PC-3 (cell line): ENCODE measurements at regions not wholly inside any gene's neighbourhood (a gene's known extent, or its start where the extent isn't known, plus 50 kb on each side); places are given as distances from the start of the nearest gene placed in this dataset.

Experiments used
- ATAC-seq: fragments of 200-7000 bp; cut with Tn5 transposase; 2 replicates; pipeline ENCODE4 v1.9.1; 2020; ENCODE audit warnings: mild to moderate bottlenecking, moderate library complexity
- BruUV-seq: library from RNA; stranded (reverse); fragments of 400-500 nt; replicated peaks from 2 replicates; lab custom pipeline; 2021; lab: Mats Ljungman, UMichigan
- CTCF ChIA-PET: fragments of 300-600 bp; sonication (Branson Sonifier 250); formaldehyde crosslinking; loops from one replicate; lab custom pipeline; 2022; ENCODE audit warnings: antibody characterized with exemption; lab: Charles Lee
- POLR2A ChIA-PET: fragments of 300-600 bp; sonication (Branson Sonifier 250); formaldehyde crosslinking; loops from one replicate; lab custom pipeline; 2022; ENCODE audit warnings: antibody characterized with exemption; ENCODE audit not compliant: unreplicated experiment; lab: Charles Lee
- DNase-seq: peaks from one replicate; pipeline ENCODE4 v3.0.0-alpha.2; 2015
- H2AFZ ChIP-seq: fragments of 300-600 bp; sonication (generic); 2 replicates; pipeline ENCODE4 v1.6.0; 2016; ENCODE audit warnings: antibody characterized with exemption, low read length
- H3F3A ChIP-seq: fragments of 300-600 bp; sonication (generic); one replicate; pipeline ENCODE4 v1.6.0; 2017; ENCODE audit warnings: antibody characterized with exemption, low read length, control low read depth, mild to moderate bottlenecking; ENCODE audit not compliant: unreplicated experiment
- H3K27ac ChIP-seq: fragments of 300-600 bp; sonication (generic); 2 replicates; pipeline ENCODE4 v1.5.1; 2016; ENCODE audit warnings: mild to moderate bottlenecking, low read length
- H3K27me3 ChIP-seq: fragments of 300-600 bp; sonication (generic); 2 replicates; pipeline ENCODE4 v1.6.1; 2016; ENCODE audit warnings: low read length, mixed read lengths
- H3K36me3 ChIP-seq: fragments of 300-600 bp; sonication (generic); 2 replicates; pipeline ENCODE4 v1.6.1; 2016; ENCODE audit warnings: low read depth, mixed run types, low read length, mixed read lengths
- H3K4me1 ChIP-seq: fragments of 300-600 bp; sonication (generic); 2 replicates; pipeline ENCODE4 v1.5.1; 2016; ENCODE audit warnings: low read length; ENCODE audit not compliant: insufficient read depth
- H3K4me2 ChIP-seq: fragments of 300-600 bp; sonication (generic); 2 replicates; pipeline ENCODE4 v1.6.0; 2016; ENCODE audit warnings: low read length
- H3K4me3 ChIP-seq: fragments of 300-600 bp; sonication (generic); 2 replicates; pipeline ENCODE4 v1.5.1; 2016; ENCODE audit warnings: mild to moderate bottlenecking, low read length, mixed read lengths
- H3K79me2 ChIP-seq: fragments of 300-600 bp; sonication (generic); 2 replicates; pipeline ENCODE4 v1.6.1; 2017; ENCODE audit warnings: low read length, mixed read lengths
- H3K9ac ChIP-seq: fragments of 300-600 bp; sonication (generic); 2 replicates; pipeline ENCODE4 v1.6.0; 2016; ENCODE audit warnings: mild to moderate bottlenecking, low read length
- H3K9me2 ChIP-seq: fragments of 300-600 bp; sonication (generic); replicated peaks from 2 replicates; pipeline ENCODE4 v1.6.1; 2016; ENCODE audit warnings: mixed run types, low read length, mixed read lengths
- H3K9me3 ChIP-seq: fragments of 300-600 bp; sonication (generic); 2 replicates; pipeline ENCODE4 v1.6.1; 2016; ENCODE audit warnings: low read length, mixed read lengths
- H4K20me1 ChIP-seq: fragments of 300-600 bp; sonication (generic); 2 replicates; pipeline ENCODE4 v1.6.1; 2016; ENCODE audit warnings: low read length, mixed read lengths
- CTCF ChIP-seq: fragments of 300-600 bp; sonication (generic); conservative IDR thresholded peaks from 2 replicates; pipeline ENCODE4 v1.5.1; 2017; ENCODE audit warnings: antibody characterized with exemption, low read depth, mild to moderate bottlenecking, low read length
- EZH2 ChIP-seq: fragments of 300-600 bp; sonication (generic); IDR thresholded peaks from one replicate; pipeline ENCODE4 v1.6.1; 2017; ENCODE audit warnings: antibody characterized with exemption, mild to moderate bottlenecking, low read length; ENCODE audit not compliant: unreplicated experiment
- EZH2phosphoT487 ChIP-seq: fragments of 300-600 bp; sonication (generic); IDR thresholded peaks from 2 replicates; pipeline ENCODE4 v1.6.1; 2018; ENCODE audit warnings: mild to moderate bottlenecking, antibody characterized with exemption, low read length, borderline replicate concordance
- intact Hi-C: fragments of 100-400 bp; cut with micrococcal nuclease; formaldehyde crosslinking; loops from 2 replicates; pipeline ENCODE4 v1.9.0; 2023

DNA sequence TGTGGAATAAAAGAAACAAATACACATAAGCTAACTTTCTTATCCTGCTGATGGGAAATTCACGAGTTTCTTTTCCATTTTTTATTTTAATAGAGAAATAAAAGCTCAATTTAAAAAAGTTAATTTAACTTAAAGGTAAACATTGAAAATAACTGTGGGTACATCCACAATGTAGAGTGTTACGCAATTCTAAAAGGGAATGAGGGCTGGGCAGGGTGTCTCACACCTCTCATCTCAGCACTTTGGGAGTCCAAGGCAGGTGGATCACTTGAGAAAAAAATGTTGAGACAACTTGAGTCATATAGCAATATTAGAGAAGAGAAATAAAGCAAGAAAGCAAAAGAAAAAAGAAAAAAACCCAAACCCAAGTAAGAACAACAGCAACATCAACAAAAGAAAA, 207.0 kb downstream of the DIPK2A start:
- Histone ChIP-seq H3K79me2 (no peaks in the 10 kb centered on the region), H3K4me2 (no peak overlapping the region), H3K36me3 (no peaks in the 10 kb centered on the region), H3K27me3 (no peaks in the 10 kb centered on the region), H3F3A (no peaks in the 10 kb centered on the region), H3K27ac (no peak overlapping the region), H3K4me1 (no peaks in the 10 kb centered on the region), H4K20me1 (no peaks in the 10 kb centered on the region), H3K9ac (no peak overlapping the region), H3K9me3 (no peaks in the 10 kb centered on the region), H2AFZ (no peak overlapping the region), H3K9me2 (no peaks in the 10 kb centered on the region), H3K4me3 (no peak overlapping the region)
- BruUV-seq = no TSS peak
- POLR2A ChIA-PET = interaction anchor here (0.7 kb wide), 1 partner anchor 16 kb away, joined by 5 read pairs; no protein-coding TSS in a partner anchor
- no peak for DNase-seq
- TF ChIP-seq EZH2phosphoT487 = no peak
- no peak for TF ChIP-seq CTCF
- no peak for TF ChIP-seq EZH2
- intact Hi-C loops = no loop called here
- CTCF ChIA-PET = no interaction called here
- ATAC-seq = no peak

DNA sequence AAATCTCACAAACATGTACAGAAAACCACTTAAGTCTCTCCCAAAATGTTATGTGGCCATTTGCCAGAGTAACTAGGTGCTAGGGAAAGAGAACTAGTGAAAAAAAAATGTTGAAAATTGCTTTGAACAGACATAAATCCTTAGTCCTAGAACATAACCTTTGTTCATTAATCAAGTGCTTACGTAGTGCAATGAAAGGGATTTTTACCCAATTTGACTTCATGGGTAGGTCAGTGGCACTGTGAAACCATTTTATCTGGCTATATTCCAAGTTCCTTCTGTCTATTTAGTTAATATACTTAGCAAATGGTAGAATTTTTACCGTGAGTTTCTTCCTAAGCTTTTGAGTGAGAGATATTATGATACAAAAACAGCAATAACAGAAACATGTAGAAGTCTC, 209.4 kb downstream of the DIPK2A start:
- no peak for ATAC-seq
- Histone ChIP-seq H4K20me1 (no peaks in the 10 kb centered on the region), H3K4me1 (no peaks in the 10 kb centered on the region), H3K4me3 (no peak overlapping the region), H3K27ac (no peak overlapping the region), H3F3A (no peaks in the 10 kb centered on the region), H3K9me2 (no peaks in the 10 kb centered on the region), H3K9ac (no peak overlapping the region), H3K79me2 (no peaks in the 10 kb centered on the region), H3K9me3 (0 out of 2 replicates have a peak, but pooled peaks cover 9% of the 10 kb centered on the region), H2AFZ (no peak overlapping the region), H3K4me2 (no peak overlapping the region), H3K36me3 (no peaks in the 10 kb centered on the region), H3K27me3 (no peaks in the 10 kb centered on the region)
- CTCF ChIA-PET = interaction anchor here (0.7 kb wide), 1 partner anchor 507 kb away, joined by 3 read pairs; no protein-coding TSS in a partner anchor
- no TSS peak for BruUV-seq
- DNase-seq = no peak
- POLR2A ChIA-PET = no interaction called here
- no peak for TF ChIP-seq CTCF
- intact Hi-C loops = no loop called here

DNA sequence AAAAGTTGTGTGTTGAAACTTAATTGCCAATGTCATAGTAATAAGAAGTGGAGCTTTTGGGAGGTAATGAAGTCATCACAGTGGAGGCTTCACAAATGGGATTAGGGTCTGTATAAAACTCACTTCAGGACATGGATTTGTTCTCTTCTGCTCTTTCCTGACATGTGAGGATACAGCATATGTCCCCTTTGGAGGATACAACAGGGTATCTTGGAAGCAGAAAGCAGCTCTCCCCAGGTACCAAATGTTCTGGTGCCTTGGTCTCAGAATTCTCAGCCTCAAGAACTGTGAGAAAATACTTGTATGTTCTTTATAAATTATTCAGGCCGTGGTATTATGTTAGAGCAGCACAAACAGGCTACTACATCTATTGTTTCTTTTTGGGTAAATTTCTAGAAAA, 210.9 kb downstream of the DIPK2A start:
- 0 out of 2 replicates have a peak, but pooled peaks cover 9% of the 10 kb centered on the region for H3K9me3 ChIP-seq
- no peaks in the 10 kb centered on the region for H3K9me2 ChIP-seq
- ChIA-PET CTCF (no interaction called here), POLR2A (no interaction called here)
- no peak for TF ChIP-seq CTCF
- TF ChIP-seq EZH2 = no peak
- TF ChIP-seq EZH2phosphoT487 = no peak
- DNase-seq = no peak
- no peaks in the 10 kb centered on the region for H3K27me3 ChIP-seq
- BruUV-seq = no TSS peak
- no peak overlapping the region for H3K4me2 ChIP-seq
- H2AFZ ChIP-seq = no peak overlapping the region
- ATAC-seq = no peak
- no peaks in the 10 kb centered on the region for H3K36me3 ChIP-seq
- no peaks in the 10 kb centered on the region for H4K20me1 ChIP-seq
- no peak overlapping the region for H3K4me3 ChIP-seq
- intact Hi-C loops = no loop called here
- no peaks in the 10 kb centered on the region for H3K79me2 ChIP-seq
- no peaks in the 10 kb centered on the region for H3F3A ChIP-seq
- H3K9ac ChIP-seq = no peak overlapping the region
- H3K27ac ChIP-seq = no peak overlapping the region
- H3K4me1 ChIP-seq = no peaks in the 10 kb centered on the region
